ENCODE measurements at regions not wholly inside any gene's neighbourhood (a gene's known extent, or its start where the extent isn't known, plus 50 kb on each side); places are given as distances from the start of the nearest gene placed in this dataset.

GRCh38 chr1:229991104-229991513 lies 75.9 kb upstream of the GALNT2 start:
- TF ChIP-seq CTCF (IDR thresholded peaks at IDR 0.05; ENCODE audit: low read depth, low read length) (no peak), EZH2phosphoT487 (IDR thresholded peaks at IDR 0.05; ENCODE audit: low read depth) (no peak)

Measured in OCI-LY3 (cell line).